Stomach (tissue), 4 donors: ENCODE measurements at regions not wholly inside any gene's neighbourhood (a gene's known extent, or its start where the extent isn't known, plus 50 kb on each side); places are given as distances from the start of the nearest gene placed in this dataset.

Experiments
- POLR2A ChIP-seq, 4 donors: fragments of 450-650 bp; IDR thresholded peaks; one replicate each; pipeline ENCODE4 v1.6.1; 2016; ENCODE audit warnings: antibody characterized with exemption in 4 of 4, control low read depth in 2 of 4, mild to moderate bottlenecking in 1 of 4, moderate library complexity in 1 of 4
- POLR2AphosphoS5 ChIP-seq, 3 donors: sonication (generic); formaldehyde crosslinking; IDR thresholded peaks; one replicate each; pipeline ENCODE4 v1.6.1; 2016; ENCODE audit warnings: antibody characterized with exemption in 3 of 3

GRCh38 chr9:2424619-2425033, 197.0 kb upstream of the VLDLR start:
- TF ChIP-seq POLR2AphosphoS5 (IDR thresholded peaks at IDR 0.05) (no peak), POLR2A (IDR thresholded peaks at IDR 0.05) (no peak)
